ACHN (cell line): ENCODE measurements at regions not wholly inside any gene's neighbourhood (a gene's known extent, or its start where the extent isn't known, plus 50 kb on each side); places are given as distances from the start of the nearest gene placed in this dataset.

Source experiments
- DNase-seq: peaks from one replicate; pipeline ENCODE4 v3.0.0-alpha.2; 2015
- in situ Hi-C: cut with HindIII; loops from 2 replicates; pipeline ENCODE4 v1.10.0; 2017; ENCODE audit warnings: low sequenced_read_pairs, low pct_ligation_motif_present, low pct_unique_long_range_greater_than_20kb

DNA sequence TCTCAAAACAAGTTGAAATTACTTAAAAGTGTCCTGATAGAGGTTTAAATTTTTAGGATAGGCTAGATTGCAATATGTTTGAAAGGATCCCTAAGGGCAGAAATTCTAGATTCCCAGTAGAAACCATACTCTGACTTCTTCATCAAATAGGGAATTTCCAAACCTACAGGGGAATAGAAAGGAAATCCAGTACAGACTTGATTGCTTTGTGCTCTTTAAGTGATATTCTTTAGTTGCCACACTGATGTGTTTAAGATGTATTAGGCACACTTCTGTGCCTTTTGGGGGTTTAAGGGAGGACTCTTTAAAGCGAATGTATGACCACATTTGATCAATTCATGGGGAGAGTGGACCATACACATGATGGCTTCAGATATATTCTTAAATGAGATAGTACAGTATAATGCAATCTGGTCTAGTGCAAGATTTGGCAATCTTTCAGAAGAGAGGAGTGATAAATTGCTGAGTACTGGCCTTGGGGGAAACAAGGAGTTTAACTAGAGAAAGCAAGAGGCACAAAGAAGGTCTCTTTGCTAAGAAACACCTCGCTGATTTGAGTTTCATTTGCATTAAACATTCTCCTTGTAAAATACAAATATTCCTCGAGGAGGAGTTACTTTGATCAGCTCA is 268.8 kb upstream of the NR5A2 start:
- DNase-seq = peak; percentile 35
- in situ Hi-C loops = no loop called here

DNA sequence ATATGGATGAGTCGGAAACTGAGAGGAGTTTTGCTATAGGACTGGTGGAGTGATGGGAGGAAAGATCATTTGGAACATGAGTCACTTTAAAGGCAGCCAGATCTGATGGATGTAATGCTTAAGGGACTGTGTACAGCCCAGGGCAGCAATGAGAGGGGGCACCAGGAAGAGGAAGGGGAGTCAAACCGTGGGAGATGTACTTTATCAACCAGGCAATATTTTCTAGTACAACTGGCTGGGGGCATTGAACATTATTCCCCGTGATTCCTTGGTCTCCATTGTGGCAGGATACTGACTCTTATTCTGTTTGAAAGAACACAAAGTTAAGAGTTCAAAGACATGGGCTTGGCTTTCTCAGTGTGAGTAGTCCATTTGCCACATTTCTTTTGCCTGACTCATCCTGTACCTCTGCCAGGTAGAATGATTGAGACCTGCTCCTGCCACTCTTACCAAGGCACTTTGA is 268.2 kb upstream of the NR5A2 start:
- peak; percentile 70 for DNase-seq

DNA sequence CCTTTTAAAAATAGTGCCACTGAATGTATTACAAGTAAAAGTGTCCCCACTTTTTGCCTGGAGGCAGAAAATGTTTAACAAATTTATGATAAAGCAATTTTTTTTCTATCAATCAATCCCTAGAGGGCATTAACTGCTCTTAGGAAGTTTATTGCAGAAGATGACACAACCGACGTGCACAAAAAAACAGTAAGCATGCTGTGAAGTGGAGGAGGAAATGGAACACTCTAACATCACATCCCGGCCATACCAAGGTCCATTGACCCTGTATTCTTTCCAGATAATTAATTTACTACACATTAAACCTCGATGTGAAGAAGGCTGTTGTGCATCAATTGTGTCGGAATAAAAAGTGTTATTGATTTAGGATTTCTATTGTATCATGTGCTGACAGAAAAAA is 264.9 kb upstream of the NR5A2 start:
- in situ Hi-C loops = no loop called here
- DNase-seq = no peak

More for the DNA sequence above, 268.2 kb upstream of the NR5A2 start:
- in situ Hi-C loops = no loop called here

DNA sequence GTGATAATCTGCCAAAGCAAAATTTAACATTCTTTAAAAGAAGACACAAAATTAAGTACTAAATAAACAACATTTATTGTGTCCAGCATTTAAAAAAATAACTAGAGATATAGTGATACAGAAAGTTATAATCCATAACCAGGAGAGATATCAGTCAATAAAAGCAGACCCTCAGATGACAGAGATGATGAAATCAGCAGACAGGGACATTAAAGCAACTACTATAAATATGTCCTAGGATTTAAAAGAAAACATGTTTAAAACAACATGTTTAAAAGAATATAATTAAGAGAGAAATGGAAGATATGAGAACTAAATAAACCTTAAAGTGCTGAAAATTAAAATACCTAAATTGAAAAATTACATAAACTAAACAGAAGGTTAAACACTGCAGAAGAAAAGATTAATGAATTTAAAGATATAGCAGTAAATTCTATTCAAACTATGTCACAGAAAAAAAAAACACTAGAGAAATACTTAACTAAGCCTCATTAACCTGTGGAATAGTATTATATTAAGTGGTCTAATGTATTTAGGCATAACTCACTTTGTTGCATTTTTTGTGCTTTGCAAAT is 261.2 kb upstream of the NR5A2 start:
- no peak for DNase-seq
- in situ Hi-C loops = no loop called here

DNA sequence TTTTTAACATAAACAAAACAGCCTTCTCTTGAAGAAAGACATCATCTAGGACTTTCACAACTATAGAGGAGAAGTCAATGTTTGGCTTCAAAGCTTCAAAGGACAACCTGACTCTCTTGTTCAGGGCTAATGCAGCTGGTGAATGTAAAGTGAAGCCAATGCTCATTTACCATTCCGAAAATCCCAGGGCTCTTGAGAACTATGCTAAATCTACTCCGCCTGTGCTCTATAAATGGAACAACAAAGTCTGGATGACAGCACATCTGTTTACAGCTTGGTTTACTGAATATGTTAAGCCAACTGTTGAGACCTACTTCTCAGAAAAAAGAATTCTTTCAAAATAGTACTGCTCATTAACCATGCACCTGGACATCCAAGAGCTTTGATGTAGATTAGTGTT is 259.8 kb upstream of the NR5A2 start:
- in situ Hi-C loops = no loop called here
- no peak for DNase-seq

DNA sequence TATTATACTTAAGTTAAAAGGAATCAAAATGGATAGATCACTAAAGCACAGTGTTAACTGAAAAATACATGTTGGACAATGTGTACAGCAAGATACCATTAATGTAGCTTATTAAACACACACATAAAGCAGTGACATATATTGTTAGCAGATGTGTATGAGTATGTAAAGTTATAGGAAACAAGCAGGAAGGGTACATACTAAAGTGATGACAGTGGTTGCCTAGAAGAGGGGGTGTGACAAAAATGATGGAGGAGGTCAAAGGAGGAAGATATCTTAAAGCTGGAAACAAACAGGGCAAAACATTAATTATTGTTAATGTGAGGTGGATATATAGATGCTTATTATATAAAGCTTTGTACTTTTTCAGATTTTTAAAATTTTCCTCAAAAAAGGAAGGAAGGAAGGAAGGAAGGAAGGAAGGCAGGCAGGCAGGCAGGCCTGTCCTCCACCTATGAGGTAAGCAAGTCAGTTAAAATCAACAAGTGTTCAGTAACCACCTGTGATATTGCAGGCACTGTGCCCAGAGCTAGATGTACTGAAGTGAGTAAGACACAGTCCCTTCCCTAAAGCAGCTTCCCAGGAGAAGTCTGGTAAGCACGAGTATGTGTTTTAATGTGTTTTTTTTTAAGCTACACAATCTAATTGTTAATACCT is 252.9 kb upstream of the NR5A2 start:
- in situ Hi-C loops = no loop called here
- peak; percentile 18 for DNase-seq

DNA sequence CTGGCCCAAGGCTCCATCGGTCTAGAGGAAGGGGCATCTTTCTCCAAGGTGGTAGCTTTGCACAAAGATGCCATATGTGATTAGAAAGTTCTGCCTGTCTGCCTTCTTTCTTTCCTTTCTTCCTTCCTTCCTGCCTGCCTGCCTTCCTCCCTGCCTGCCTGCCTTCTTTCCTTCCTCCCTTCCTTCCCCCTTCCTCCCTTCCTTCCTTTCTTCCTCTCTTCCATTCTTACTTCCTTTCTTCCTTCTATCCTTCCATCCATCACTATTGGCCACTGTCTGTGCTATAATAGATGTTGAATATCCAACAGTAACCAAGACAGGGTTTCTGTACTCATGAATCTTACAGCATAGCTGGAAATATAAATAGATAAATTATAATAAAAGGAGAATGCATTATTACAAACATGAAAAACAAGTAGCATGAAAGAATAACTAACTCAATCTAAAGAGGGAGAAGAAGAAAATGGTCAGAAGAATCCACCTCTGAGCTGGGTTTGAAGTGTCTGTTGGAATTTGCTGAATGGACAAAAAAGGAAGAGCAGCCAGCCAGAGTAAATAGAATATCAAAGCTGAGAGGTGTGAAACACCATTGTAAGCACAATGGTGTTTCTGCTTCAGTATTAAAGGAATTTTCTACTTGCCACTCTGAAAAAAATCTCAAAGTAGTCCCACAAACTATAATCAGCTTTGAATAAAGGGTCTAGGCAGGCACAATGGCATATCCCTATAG is 250.6 kb upstream of the NR5A2 start:
- in situ Hi-C loops = no loop called here
- no peak for DNase-seq

DNA sequence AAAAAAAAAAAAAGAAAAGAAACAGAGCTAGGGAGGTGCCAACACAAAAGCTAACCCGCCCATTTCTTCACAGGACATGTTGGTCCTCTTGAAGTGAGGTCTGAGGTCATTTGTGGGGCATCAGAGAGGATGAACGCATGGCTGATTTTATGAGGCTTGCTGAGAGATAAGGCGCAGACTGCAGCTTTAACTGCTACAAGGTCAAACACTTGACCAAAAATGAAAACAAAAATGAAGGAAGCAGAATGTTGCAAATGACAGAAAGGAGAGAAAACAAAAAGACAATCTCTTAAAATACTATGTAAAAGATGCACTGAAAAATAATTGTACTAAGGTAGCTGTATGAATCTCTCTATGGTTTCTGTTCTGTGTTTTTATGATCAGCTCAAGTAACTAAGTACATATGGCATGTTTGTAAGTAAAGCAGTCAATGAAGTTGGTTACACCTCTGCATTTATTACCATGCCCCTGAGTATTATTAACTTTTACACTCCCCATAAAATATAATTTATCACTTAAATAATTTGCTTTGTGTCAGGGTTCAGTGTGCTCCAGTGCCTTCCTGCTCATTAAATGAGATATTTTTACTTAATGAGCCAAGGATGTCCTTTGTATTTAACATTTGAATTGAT is 249.1 kb upstream of the NR5A2 start:
- in situ Hi-C loops = no loop called here
- peak; percentile 48 for DNase-seq

DNA sequence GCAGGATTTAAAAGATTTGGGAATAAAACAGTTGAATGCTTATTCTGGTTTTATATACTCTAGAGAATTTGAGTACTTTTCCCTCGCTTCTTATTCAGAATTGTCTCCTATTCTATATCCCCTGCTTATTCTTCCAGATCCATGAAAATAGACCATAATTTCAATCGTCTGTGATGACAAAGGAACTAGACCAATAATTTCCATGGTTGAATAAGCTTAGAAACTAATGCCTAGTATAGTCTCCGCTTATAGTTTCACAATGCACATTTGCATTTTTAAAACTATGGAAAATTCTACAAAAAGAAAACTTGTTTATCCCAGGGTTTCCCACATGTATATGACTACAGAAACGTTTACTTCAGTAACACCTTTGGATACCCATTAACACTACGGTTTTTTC is 247.4 kb upstream of the NR5A2 start:
- in situ Hi-C loops = no loop called here
- DNase-seq = no peak

DNA sequence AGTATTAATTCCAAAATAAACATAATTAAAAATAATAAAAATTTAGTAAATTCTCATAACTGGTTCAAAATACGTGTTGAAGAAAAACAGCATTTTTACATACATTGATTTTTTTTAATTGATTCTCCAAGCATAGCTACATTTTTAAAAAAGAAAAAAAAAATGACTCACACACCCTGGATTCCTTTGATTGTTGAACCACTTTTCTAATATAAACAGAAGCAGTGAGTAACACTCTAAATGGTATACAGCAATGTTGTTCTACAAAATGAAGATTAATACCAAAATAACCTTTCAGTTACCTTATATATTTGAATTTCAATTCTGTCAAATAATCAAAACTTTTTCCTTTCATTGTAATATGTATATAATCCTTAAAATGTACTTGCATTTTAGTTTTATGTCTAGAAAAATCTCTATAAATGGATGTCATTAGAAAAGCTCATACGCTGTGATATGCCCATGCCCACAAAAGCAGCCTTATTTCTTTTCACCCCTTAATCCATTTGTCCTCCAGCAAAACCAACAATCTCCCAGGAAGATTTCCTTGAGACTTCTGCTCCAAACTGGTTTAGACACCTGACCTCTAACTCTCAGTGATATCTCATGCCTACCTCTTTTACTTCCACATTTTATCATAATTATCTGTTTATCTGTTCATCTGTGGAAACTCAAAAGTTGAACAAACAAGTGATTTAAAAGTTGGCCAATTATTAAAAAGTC is 246.4 kb upstream of the NR5A2 start:
- in situ Hi-C loops = no loop called here
- peak; percentile 19 for DNase-seq

DNA sequence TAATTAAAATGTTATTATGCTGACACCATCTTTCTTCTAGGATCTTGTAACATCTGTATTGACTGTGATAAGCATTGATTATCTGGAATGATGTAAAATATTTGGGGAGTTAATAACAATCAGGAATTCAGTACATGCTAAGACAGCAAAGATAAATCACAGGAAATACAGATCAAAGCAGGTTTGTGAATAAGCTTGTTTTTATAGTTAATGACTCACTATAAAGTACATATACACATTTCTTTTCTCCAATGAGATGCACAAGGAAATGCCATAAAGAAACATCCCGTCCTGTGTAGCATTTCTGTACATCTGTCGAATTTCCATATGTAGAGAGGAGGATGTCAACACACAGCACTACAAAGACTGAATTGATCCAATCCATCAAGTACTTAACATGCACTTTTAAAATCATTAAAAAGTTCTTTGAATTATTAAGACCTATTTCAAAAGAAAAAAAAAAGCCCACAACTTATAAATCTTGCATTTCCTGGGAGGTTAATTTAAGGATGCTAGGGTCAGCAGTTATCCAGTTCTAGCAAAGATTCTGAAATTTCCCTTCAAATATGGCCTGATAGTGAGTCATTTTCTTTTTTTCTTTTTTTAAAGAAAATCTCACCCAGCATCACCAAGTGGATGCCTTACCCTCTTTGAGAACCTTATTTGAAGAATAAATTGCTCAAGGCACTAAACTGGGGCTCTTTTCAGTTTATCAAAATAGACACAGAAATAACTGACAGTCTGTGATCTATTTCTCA is 243.2 kb upstream of the NR5A2 start:
- DNase-seq = no peak
- in situ Hi-C loops = no loop called here

DNA sequence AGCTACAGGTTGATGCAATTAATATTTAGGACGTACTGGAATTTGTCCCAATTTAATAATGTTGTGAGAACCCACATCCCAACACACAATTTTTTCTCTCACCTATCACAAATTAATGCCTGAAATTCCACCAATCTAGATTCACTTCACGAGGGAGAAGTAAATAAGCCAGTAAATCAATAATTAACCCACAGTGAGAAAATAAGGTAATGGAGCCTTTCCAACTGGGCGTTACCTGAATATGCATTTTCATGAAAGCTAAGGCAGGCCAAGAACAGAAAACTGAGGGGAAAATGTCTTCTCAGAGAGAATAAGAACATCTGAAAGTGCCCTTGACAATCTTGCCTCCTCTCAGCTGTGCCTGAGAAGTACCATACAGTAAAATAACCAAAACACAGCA is 240.8 kb upstream of the NR5A2 start:
- no peak for DNase-seq
- in situ Hi-C loops = no loop called here

DNA sequence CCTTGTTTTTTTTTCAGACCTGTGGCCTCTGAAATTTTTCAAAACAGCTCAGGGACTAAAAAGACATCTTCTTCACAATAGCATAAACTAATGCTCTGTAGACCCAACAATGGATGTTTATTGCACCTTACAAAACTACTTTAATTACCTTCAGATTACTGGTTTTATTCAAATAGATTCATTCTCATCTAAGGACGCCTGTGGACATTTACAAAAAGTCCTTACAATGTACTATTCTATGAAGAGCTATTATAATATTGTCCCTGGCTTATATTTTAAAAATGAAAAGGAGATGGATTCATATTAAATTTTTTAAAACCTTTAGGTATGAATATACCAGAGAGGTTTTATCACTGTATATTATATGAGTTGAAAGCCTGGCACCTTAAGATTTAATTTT is 238.4 kb upstream of the NR5A2 start:
- in situ Hi-C loops = no loop called here
- DNase-seq = no peak

DNA sequence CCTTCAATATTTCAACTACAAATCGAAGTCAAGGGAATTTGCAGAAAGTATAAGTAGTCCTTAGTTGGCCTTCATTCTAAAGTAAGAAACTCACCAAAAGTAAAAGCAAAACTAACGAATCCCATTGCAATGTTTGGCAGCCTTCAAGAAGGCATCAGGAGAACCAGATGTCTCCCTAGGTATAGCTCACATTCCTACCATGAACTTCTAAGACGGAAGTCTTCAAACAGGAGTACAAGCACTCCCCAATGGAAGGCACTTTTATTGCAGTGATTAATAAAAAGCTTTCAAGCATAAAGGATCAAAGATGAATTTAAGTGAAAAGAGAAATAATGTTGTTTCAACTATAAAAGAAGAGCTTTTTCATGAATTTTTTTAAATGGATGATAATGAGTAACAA is 236.0 kb upstream of the NR5A2 start:
- no peak for DNase-seq
- in situ Hi-C loops = no loop called here

DNA sequence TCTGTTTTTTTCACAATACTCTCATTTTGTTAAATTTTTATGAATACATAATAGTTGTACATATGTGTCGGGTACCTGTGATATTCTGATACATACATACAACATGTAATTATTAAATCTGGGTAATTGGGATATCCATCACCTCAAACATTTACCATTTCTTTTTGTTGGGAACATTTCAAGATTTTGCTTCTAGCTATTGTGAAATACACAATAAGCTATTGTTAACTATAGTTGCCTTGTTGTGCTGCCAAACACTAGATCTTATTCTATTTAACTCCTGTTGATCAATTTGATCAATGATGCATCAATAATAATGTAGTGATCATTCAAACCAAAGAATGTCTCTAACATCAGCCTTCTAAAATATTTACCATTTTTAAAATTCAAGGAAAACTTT is 234.6 kb upstream of the NR5A2 start:
- no peak for DNase-seq
- in situ Hi-C loops = no loop called here

DNA sequence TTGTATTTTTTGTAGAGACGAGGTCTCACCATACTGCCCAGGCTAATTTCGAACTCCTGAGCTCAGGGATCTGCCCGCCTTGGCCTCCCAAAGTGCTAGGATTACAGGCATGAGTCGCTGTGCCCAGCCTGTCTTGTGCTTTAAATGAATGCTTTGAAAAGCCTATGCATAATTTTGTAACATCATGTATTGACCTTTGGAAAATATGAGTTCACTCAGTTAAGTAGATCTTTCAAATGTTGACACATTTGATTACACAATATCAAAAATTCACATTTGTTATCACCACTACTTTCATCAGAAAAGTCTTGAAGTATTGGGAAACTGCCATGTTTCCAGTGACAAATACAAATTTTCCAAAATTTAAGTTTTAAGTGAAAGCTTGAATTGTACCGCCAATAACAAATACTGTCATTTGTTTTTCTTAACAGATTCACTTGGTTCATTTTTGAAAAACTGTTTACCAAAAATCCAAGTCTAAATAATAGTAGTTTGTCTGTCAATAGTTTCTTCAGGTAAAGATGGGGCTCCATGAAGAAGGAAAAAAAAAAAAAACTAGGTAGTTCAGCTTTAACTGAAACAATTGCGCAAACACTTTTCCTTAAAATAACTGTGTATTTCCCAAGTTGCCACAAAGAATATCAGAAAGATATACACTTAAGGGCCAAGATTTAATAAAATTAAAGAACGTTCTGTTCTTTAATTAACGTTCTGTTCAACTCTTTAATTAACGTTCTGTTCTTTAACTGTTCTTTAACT is 233.2 kb upstream of the NR5A2 start:
- no peak for DNase-seq
- in situ Hi-C loops = no loop called here

DNA sequence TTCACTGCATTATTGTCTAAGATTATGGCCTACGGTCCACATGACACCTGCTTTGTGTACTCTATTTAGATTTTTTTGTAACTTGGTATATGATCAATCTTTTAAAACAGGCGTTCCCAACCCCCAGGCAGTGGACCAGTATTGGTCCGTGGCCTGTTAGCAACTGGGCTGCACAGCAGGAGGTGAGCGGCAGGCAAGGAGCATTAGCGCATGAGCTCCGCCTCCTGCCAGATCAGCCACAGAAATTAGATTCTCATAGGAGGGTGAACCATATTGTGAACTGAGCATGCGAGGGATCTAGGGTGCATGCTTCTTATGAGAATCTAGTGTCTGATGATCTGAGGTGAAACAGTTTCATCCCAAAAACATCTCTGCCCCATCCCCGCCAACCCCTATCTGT is 228.4 kb upstream of the NR5A2 start:
- DNase-seq = no peak

More for the DNA sequence above, 228.4 kb upstream of the NR5A2 start:
- in situ Hi-C loops = no loop called here
